H1 (cell line): ENCODE measurements at regions not wholly inside any gene's neighbourhood (a gene's known extent, or its start where the extent isn't known, plus 50 kb on each side); places are given as distances from the start of the nearest gene placed in this dataset.

Source experiments
- CTCF ChIA-PET: fragments of 300-600 bp; sonication (Branson Sonifier 250); formaldehyde crosslinking; loops from one replicate; lab custom pipeline; 2021; ENCODE audit not compliant: partially characterized antibody; lab: Charles Lee
- POLR2A ChIA-PET: fragments of 300-600 bp; sonication (Branson Sonifier 250); formaldehyde crosslinking; loops from one replicate; lab custom pipeline; 2021; ENCODE audit warnings: inconsistent platforms; ENCODE audit not compliant: partially characterized antibody; lab: Charles Lee
- DNase-seq, 2 experiments: peaks; one replicate each; pipeline versions ENCODE4 v3.0.0 to v3.0.0-alpha.2; 2010 to 2022; ENCODE audit warnings: low spot score in 2 of 2, low read depth in 1 of 2, mixed read lengths in 1 of 2
- FAIRE-seq: peaks from 2 replicates; lab custom pipeline; 2011; peaks lifted over from hg19 to GRCh38; lab: Jason Lieb, UNC
- H2AFZ ChIP-seq: 2 replicates; pipeline ENCODE4 v1.8.1; 2012; ENCODE audit warnings: low read length, inconsistent platforms
- H2AK5ac ChIP-seq: 2 replicates; pipeline ENCODE4 v1.6.1; 2013; ENCODE audit warnings: low read depth, low read length
- H2BK120ac ChIP-seq: replicated peaks from 2 replicates; pipeline ENCODE3; 2013; ENCODE audit warnings: low read depth, low read length, inconsistent platforms
- H2BK12ac ChIP-seq: 2 replicates; pipeline ENCODE4 v1.6.1; 2013; ENCODE audit warnings: low read depth, low read length
- H2BK15ac ChIP-seq: 2 replicates; pipeline ENCODE4 v1.6.1; 2013; ENCODE audit warnings: low read length
- H2BK20ac ChIP-seq: 2 replicates; pipeline ENCODE4 v1.6.1; 2013; ENCODE audit warnings: low read length
- H2BK5ac ChIP-seq: 2 replicates; pipeline ENCODE4 v1.6.1; 2013; ENCODE audit warnings: low read depth, low read length
- H3K14ac ChIP-seq: 2 replicates; pipeline ENCODE4 v1.6.1; 2013; ENCODE audit warnings: inconsistent platforms; ENCODE audit not compliant: insufficient read length
- H3K18ac ChIP-seq: 2 replicates; pipeline ENCODE4 v1.6.1; 2013; ENCODE audit warnings: low read length; ENCODE audit errors: extremely low read depth
- H3K23ac ChIP-seq: 2 replicates; pipeline ENCODE4 v1.6.1; 2013; ENCODE audit warnings: inconsistent platforms; ENCODE audit not compliant: insufficient read length
- H3K23me2 ChIP-seq: 2 replicates; pipeline ENCODE4 v1.6.1; 2013; ENCODE audit warnings: low read depth, low read length
- H3K27ac ChIP-seq: 2 replicates; pipeline ENCODE4 v1.6.1; 2011; ENCODE audit warnings: low read depth, low read length, inconsistent platforms
- H3K27me3 ChIP-seq, 4 experiments: replicated peaks in 1 of 4; 1 replicate in 1 of 4; 2 replicates in 3 of 4; pipeline versions ENCODE4 v1.6.1 to v1.8.1; 2011 to 2013; ENCODE audit warnings: low read length in 3 of 4, mild to moderate bottlenecking in 3 of 4, inconsistent platforms in 2 of 4, mixed read lengths in 2 of 4, moderate library complexity in 1 of 4; ENCODE audit not compliant: control insufficient read depth in 3 of 4, insufficient read depth in 3 of 4; ENCODE audit errors: extremely low read depth in 1 of 4
- H3K36me3 ChIP-seq, 4 experiments: 2 replicates each; pipeline versions ENCODE4 v1.6.1 to v1.8.1; 2011 to 2013; ENCODE audit warnings: mild to moderate bottlenecking in 4 of 4, low read length in 3 of 4, moderate library complexity in 2 of 4, control low read depth in 1 of 4, inconsistent platforms in 1 of 4; ENCODE audit not compliant: insufficient read depth in 4 of 4, control insufficient read depth in 2 of 4
- H3K4ac ChIP-seq: replicated peaks from 2 replicates; pipeline ENCODE3; 2013; ENCODE audit warnings: low read length, low read depth, mixed read lengths, inconsistent platforms; ENCODE audit not compliant: insufficient read length
- H3K4me1 ChIP-seq, 4 experiments: replicated peaks in 1 of 4; 1 replicate in 1 of 4; 2 replicates in 3 of 4; pipeline versions ENCODE4 v1.6.1 to v1.8.1; 2011 to 2013; ENCODE audit warnings: low read length in 3 of 4, inconsistent platforms in 2 of 4, mixed read lengths in 1 of 4; ENCODE audit not compliant: insufficient read depth in 4 of 4, control insufficient read depth in 3 of 4
- H3K4me2 ChIP-seq, 2 experiments: 2 replicates each; pipeline versions ENCODE4 v1.6.1 to v1.8.1; 2011 to 2013; ENCODE audit warnings: low read depth in 2 of 2, low read length in 2 of 2, control low read depth in 1 of 2, inconsistent platforms in 1 of 2, mild to moderate bottlenecking in 1 of 2; ENCODE audit not compliant: insufficient read depth in 1 of 2
- H3K4me3 ChIP-seq, 4 experiments: fragments of 200-600, 300-600 bp in 1 of 4; sonication (generic), shearing (Covaris generic), sonication (Bioruptor Twin) in 1 of 4; 2 replicates each; pipeline versions ENCODE4 v1.5.1 to v1.8.1; 2011 to 2016; ENCODE audit warnings: low read length in 4 of 4, low read depth in 3 of 4, control low read depth in 2 of 4, inconsistent platforms in 2 of 4, mild to moderate bottlenecking in 2 of 4, mixed read lengths in 1 of 4, moderate library complexity in 1 of 4; ENCODE audit not compliant: insufficient read depth in 2 of 4; ENCODE audit errors: extremely low read depth in 1 of 4
- H3K56ac ChIP-seq: replicated peaks from 2 replicates; pipeline ENCODE3; 2013; ENCODE audit warnings: low read depth, mild to moderate bottlenecking, mixed read lengths, low read length, inconsistent platforms; ENCODE audit not compliant: insufficient read length
- H3K79me1 ChIP-seq: 2 replicates; pipeline ENCODE4 v1.6.1; 2013; ENCODE audit warnings: low read depth, low read length, control low read depth
- H3K79me2 ChIP-seq, 2 experiments: 2 replicates each; pipeline versions ENCODE4 v1.6.1 to v1.8.1; 2012 to 2013; ENCODE audit warnings: low read length in 2 of 2, mild to moderate bottlenecking in 2 of 2, inconsistent platforms in 1 of 2; ENCODE audit not compliant: insufficient read depth in 2 of 2, control insufficient read depth in 1 of 2
- H3K9ac ChIP-seq, 4 experiments: replicated peaks in 1 of 4; 1 replicate in 1 of 4; 2 replicates in 3 of 4; pipeline versions ENCODE4 v1.6.1 to v1.8.1; 2011 to 2013; ENCODE audit warnings: low read depth in 3 of 4, low read length in 3 of 4, control low read depth in 2 of 4, mild to moderate bottlenecking in 2 of 4, moderate library complexity in 2 of 4, inconsistent platforms in 1 of 4; ENCODE audit errors: extremely low read depth in 1 of 4
- H3K9me3 ChIP-seq, 2 experiments: 2 replicates each; pipeline versions ENCODE4 v1.6.1 to v1.8.1; 2012 to 2013; ENCODE audit warnings: mild to moderate bottlenecking in 2 of 2, moderate library complexity in 2 of 2, control low read depth in 1 of 2, inconsistent platforms in 1 of 2, low read depth in 1 of 2, low read length in 1 of 2, mixed read lengths in 1 of 2; ENCODE audit not compliant: insufficient read depth in 2 of 2
- H4K20me1 ChIP-seq, 2 experiments: replicated peaks in 1 of 2; 2 replicates each; pipeline versions ENCODE3 to v1.8.1; 2011 to 2013; ENCODE audit warnings: inconsistent platforms in 2 of 2, low read length in 2 of 2, mild to moderate bottlenecking in 1 of 2; ENCODE audit not compliant: insufficient read depth in 2 of 2, control insufficient read depth in 1 of 2
- H4K5ac ChIP-seq: 2 replicates; pipeline ENCODE4 v1.6.1; 2013; ENCODE audit warnings: low read length, low read depth, mixed read lengths, inconsistent platforms; ENCODE audit not compliant: insufficient read length
- H4K8ac ChIP-seq: 2 replicates; pipeline ENCODE4 v1.8.0; 2013; ENCODE audit warnings: mild to moderate bottlenecking, moderate library complexity, low read length, inconsistent platforms; ENCODE audit not compliant: insufficient read depth; ENCODE audit errors: extremely low read depth
- H4K91ac ChIP-seq: replicated peaks from 2 replicates; pipeline ENCODE3; 2013; ENCODE audit warnings: low read length, mixed read lengths, inconsistent platforms; ENCODE audit not compliant: insufficient read length
- EZH2 ChIP-seq: fragments of 200-600 bp; sonication (generic); IDR thresholded peaks from 2 replicates; pipeline ENCODE4 v1.7.1; 2012; ENCODE audit warnings: low read depth, mild to moderate bottlenecking, moderate library complexity, low read length, inconsistent platforms; ENCODE audit not compliant: severe bottlenecking
- HDAC2 ChIP-seq, 2 experiments: fragments of 300-600 bp in 1 of 2; sonication (generic) in 1 of 2; IDR thresholded peaks; 2 replicates each; pipeline ENCODE4 v1.6.1; 2011 to 2012; ENCODE audit warnings: low read depth in 2 of 2, low read length in 2 of 2, mild to moderate bottlenecking in 2 of 2, moderate library complexity in 2 of 2, borderline replicate concordance in 1 of 2, inconsistent platforms in 1 of 2
- HDAC6 ChIP-seq: IDR thresholded peaks from one replicate; pipeline ENCODE4 v1.7.1; 2012; ENCODE audit warnings: low read depth, mild to moderate bottlenecking, inconsistent platforms, low read length, moderate library complexity
- KDM1A ChIP-seq: fragments of 200-600, 300-600 bp; sonication (generic); IDR thresholded peaks from 2 replicates; pipeline ENCODE4 v1.7.1; 2016; ENCODE audit warnings: mild to moderate bottlenecking, low read length, borderline replicate concordance
- POU5F1 ChIP-seq: IDR thresholded peaks from 2 replicates; pipeline ENCODE4 v1.6.1; 2011; ENCODE audit warnings: low read depth, mild to moderate bottlenecking, low read length, moderate library complexity
- WGBS, 2 experiments: shearing (Covaris generic) in 1 of 2; methylation state at CpG; one replicate each; pipeline versions ENCODE4 v1.1.6 to v1.1.7; 2013 to 2015; ENCODE audit warnings: low lambda C conversion rate in 2 of 2, mixed read lengths in 2 of 2, inconsistent platforms in 1 of 2, low coverage in 1 of 2, missing lambda C conversion rate in 1 of 2; ENCODE audit not compliant: insufficient replicate concordance in 2 of 2, insufficient coverage in 1 of 2, insufficient read length in 1 of 2; ENCODE audit errors: extremely low coverage in 1 of 2, missing lambda C conversion rate in 1 of 2; 5-methylcytosine and 5-hydroxymethylcytosine counted together

DNA sequence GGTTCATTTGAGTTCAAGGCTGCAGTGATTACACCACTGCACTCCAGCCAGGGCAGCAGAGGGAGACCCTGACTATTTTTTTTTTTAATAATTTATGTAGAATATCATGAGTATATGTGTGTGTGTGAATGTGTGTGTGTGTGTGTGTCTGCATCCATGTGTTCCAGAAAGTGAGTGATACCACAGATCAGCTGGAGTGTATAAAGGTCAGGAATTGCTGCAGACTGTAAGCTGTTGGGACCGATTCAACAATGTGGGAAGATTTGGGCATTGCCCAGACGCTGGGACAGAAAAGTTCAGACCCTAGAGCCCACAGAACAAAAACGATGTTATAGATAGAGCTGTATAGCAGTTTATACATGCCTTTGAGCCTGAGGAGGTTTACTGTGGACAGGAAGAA lies 435.6 kb downstream of the CCSER2 start:
- no peak for FAIRE-seq
- no peak for TF ChIP-seq HDAC6
- no peak for TF ChIP-seq EZH2
- TF ChIP-seq KDM1A = no peak
- no peak for TF ChIP-seq POU5F1
- no peak for TF ChIP-seq HDAC2 (IDR thresholded peaks at IDR 0.05; ENCODE audit: borderline replicate concordance in 1 of 2, low read depth in 2 of 2, low read length in 2 of 2)
- H2AFZ ChIP-seq = 0 out of 2 replicates have a peak overlapping the region, but pooled peaks have one; percentile 17

More for the DNA sequence above, 435.6 kb downstream of the CCSER2 start:
- H3K4me3 ChIP-seq = no peak overlapping the region
- no peaks in the 10 kb centered on the region for H3K79me1 ChIP-seq
- H3K27me3 ChIP-seq = no peaks in the 10 kb centered on the region
- H3K14ac ChIP-seq = no peak overlapping the region
- H2AK5ac ChIP-seq = no peak overlapping the region
- ChIA-PET POLR2A (no interaction called here), CTCF (interaction anchor here (0.6 to 3.8 kb wide), 11 partner anchors 9 to 230 kb away, joined by 3 to 15 read pairs (median 3); no protein-coding TSS in a partner anchor)
- H3K36me3 ChIP-seq = no peaks in the 10 kb centered on the region
- H4K5ac ChIP-seq = no peak overlapping the region
- no peak overlapping the region for H3K56ac ChIP-seq
- H3K23me2 ChIP-seq = 0 out of 2 replicates have a peak, but pooled peaks cover 2% of the 10 kb centered on the region
- no peak overlapping the region for H3K4me2 ChIP-seq
- no peak overlapping the region for H2BK12ac ChIP-seq
- 95% methylated on average over 3 of the region's 3 CpGs; no CpG with 5 or more reads in 1 of the 2 experiments for WGBS, 2 experiments
- H2BK15ac ChIP-seq = no peak overlapping the region
- H3K4ac ChIP-seq = no peak overlapping the region
- H3K9ac ChIP-seq = no peak overlapping the region
- no peak overlapping the region; the same call in 1 of the 2 replicates for H2BK20ac ChIP-seq
- H2BK120ac ChIP-seq = no peak overlapping the region
- no peaks in the 10 kb centered on the region for H3K79me2 ChIP-seq
- no peaks in the 10 kb centered on the region for H3K9me3 ChIP-seq
- no peak overlapping the region for H3K18ac ChIP-seq
- no peak overlapping the region for H3K23ac ChIP-seq
- no peak overlapping the region for H4K8ac ChIP-seq
- peaks cover 0 to 4% (median 2%) of the 10 kb centered on the region in 4 experiments; a peak in 2 of 7 replicates for H3K4me1 ChIP-seq
- no peak for DNase-seq
- no peak overlapping the region for H2BK5ac ChIP-seq
- H4K91ac ChIP-seq = no peak overlapping the region
- no peaks in the 10 kb centered on the region for H4K20me1 ChIP-seq
- H3K27ac ChIP-seq = no peak overlapping the region
